HG02588 (cell line): ENCODE measurements at regions not wholly inside any gene's neighbourhood (a gene's known extent, or its start where the extent isn't known, plus 50 kb on each side); places are given as distances from the start of the nearest gene placed in this dataset.
"Not testable (repeated sequence)": the region's sequence is repeated elsewhere in the genome, so short reads cannot be mapped to it uniquely, and the experiment has no call there.

Source experiments
- ATAC-seq: cut with Tn5 transposase; IDR thresholded peaks from one replicate; pipeline ENCODE4 v1.9.1; 2021; ENCODE audit warnings: mild to moderate bottlenecking, moderate library complexity; ENCODE audit not compliant: unreplicated experiment

GRCh38 chr17:71780596-71780995 is 340.2 kb upstream of the SOX9 start:
- no peak for ATAC-seq

GRCh38 chr17:71782021-71782420 is 338.8 kb upstream of the SOX9 start:
- ATAC-seq = not testable (repeated sequence)

- ATAC-seq = no peak
Observed at GRCh38 chr17:71790791-71791190, 330.0 kb upstream of the SOX9 start.

- ATAC-seq = no peak
Observed at GRCh38 chr17:71791311-71791710, 329.5 kb upstream of the SOX9 start.

GRCh38 chr17:71792966-71793365 is 327.9 kb upstream of the SOX9 start:
- no peak for ATAC-seq

GRCh38 chr17:71793518-71793917 is 327.3 kb upstream of the SOX9 start:
- ATAC-seq = no peak

GRCh38 chr17:71798701-71799100 is 322.1 kb upstream of the SOX9 start:
- no peak for ATAC-seq

GRCh38 chr17:71799657-71800056 is 321.2 kb upstream of the SOX9 start:
- ATAC-seq = no peak

GRCh38 chr17:71801301-71801700 is 319.5 kb upstream of the SOX9 start:
- no peak for ATAC-seq

GRCh38 chr17:71802663-71803062 is 318.2 kb upstream of the SOX9 start:
- ATAC-seq = no peak

GRCh38 chr17:71803656-71804284 is 317.1 kb upstream of the SOX9 start:
- no peak for ATAC-seq

- no peak for ATAC-seq
Observed at GRCh38 chr17:71809537-71809936, 311.3 kb upstream of the SOX9 start.

GRCh38 chr17:71813861-71814260 is 307.0 kb upstream of the SOX9 start:
- not testable (repeated sequence) for ATAC-seq

- ATAC-seq = no peak
Observed at GRCh38 chr17:71821511-71821910, 299.3 kb upstream of the SOX9 start.

- no peak for ATAC-seq
Observed at GRCh38 chr17:71824671-71825070, 296.1 kb upstream of the SOX9 start.

GRCh38 chr17:71825687-71826086 is 295.1 kb upstream of the SOX9 start:
- no peak for ATAC-seq

GRCh38 chr17:71828182-71828596 is 292.6 kb upstream of the SOX9 start:
- ATAC-seq = no peak

GRCh38 chr17:71830866-71831265 is 290.0 kb upstream of the SOX9 start:
- ATAC-seq = no peak

GRCh38 chr17:71842986-71843385 is 277.8 kb upstream of the SOX9 start:
- no peak for ATAC-seq

GRCh38 chr17:71845337-71845736 is 275.5 kb upstream of the SOX9 start:
- ATAC-seq = no peak

- ATAC-seq = no peak
Observed at GRCh38 chr17:71846561-71847110, 274.2 kb upstream of the SOX9 start.

GRCh38 chr17:71849783-71850768 is 270.7 kb upstream of the SOX9 start:
- ATAC-seq = peak; percentile 49
